Dedifferentiated amniotic fluid mesenchymal stem cell (primary cell): ENCODE measurements at regions not wholly inside any gene's neighbourhood (a gene's known extent, or its start where the extent isn't known, plus 50 kb on each side); places are given as distances from the start of the nearest gene placed in this dataset.
"Not testable (repeated sequence)": the region's sequence is repeated elsewhere in the genome, so short reads cannot be mapped to it uniquely, and the experiment has no call there.

Source experiments
- DNase-seq: peaks from one replicate; pipeline ENCODE4 v3.0.0-alpha.2; 2016; ENCODE audit errors: extremely low spot score

GRCh38 chr5:37962389-37962788 lies 122.5 kb upstream of the GDNF start:
- DNase-seq, result no peak

GRCh38 chr5:37957218-37957617 lies 117.4 kb upstream of the GDNF start:
- no peak for DNase-seq

GRCh38 chr5:37955748-37956147 lies 115.9 kb upstream of the GDNF start:
- DNase-seq, result no peak

- no peak for DNase-seq
Measured at GRCh38 chr5:37954561-37954960, 114.7 kb upstream of the GDNF start.

- no peak for DNase-seq
Measured at GRCh38 chr5:37951946-37952721, 112.3 kb upstream of the GDNF start.

- DNase-seq, result no peak
Measured at GRCh38 chr5:37950436-37950835, 110.6 kb upstream of the GDNF start.

GRCh38 chr5:37945446-37945845 lies 105.6 kb upstream of the GDNF start:
- no peak for DNase-seq

GRCh38 chr5:37943136-37943535 lies 103.3 kb upstream of the GDNF start:
- DNase-seq, result not testable (repeated sequence)

GRCh38 chr5:37940931-37941623 lies 101.2 kb upstream of the GDNF start:
- no peak for DNase-seq

- no peak for DNase-seq
Measured at GRCh38 chr5:37938861-37939260, 99.0 kb upstream of the GDNF start.

GRCh38 chr5:37938076-37938852 lies 98.4 kb upstream of the GDNF start:
- DNase-seq, result no peak

GRCh38 chr5:37936091-37936490 lies 96.2 kb upstream of the GDNF start:
- DNase-seq, result no peak

GRCh38 chr5:37933576-37933975 lies 93.7 kb upstream of the GDNF start:
- no peak for DNase-seq

- no peak for DNase-seq
Measured at GRCh38 chr5:37932450-37932849, 92.6 kb upstream of the GDNF start.

GRCh38 chr5:37931541-37931940 lies 91.7 kb upstream of the GDNF start:
- no peak for DNase-seq

- DNase-seq, result no peak
Measured at GRCh38 chr5:37930350-37930749, 90.5 kb upstream of the GDNF start.

GRCh38 chr5:37929791-37930190 lies 90.0 kb upstream of the GDNF start:
- no peak for DNase-seq

- DNase-seq, result not testable (repeated sequence)
Measured at GRCh38 chr5:37927753-37928152, 87.9 kb upstream of the GDNF start.

- no peak for DNase-seq
Measured at GRCh38 chr5:37926732-37927131, 86.9 kb upstream of the GDNF start.

GRCh38 chr5:37921452-37921851 lies 81.6 kb upstream of the GDNF start:
- DNase-seq, result no peak

GRCh38 chr5:37918424-37918823 lies 78.6 kb upstream of the GDNF start:
- DNase-seq, result no peak

- DNase-seq, result no peak
Measured at GRCh38 chr5:37916525-37916924, 76.7 kb upstream of the GDNF start.
